ENCODE measurements at regions not wholly inside any gene's neighbourhood (a gene's known extent, or its start where the extent isn't known, plus 50 kb on each side); places are given as distances from the start of the nearest gene placed in this dataset.
"Not testable (repeated sequence)": the region's sequence is repeated elsewhere in the genome, so short reads cannot be mapped to it uniquely, and the experiment has no call there.

DNA sequence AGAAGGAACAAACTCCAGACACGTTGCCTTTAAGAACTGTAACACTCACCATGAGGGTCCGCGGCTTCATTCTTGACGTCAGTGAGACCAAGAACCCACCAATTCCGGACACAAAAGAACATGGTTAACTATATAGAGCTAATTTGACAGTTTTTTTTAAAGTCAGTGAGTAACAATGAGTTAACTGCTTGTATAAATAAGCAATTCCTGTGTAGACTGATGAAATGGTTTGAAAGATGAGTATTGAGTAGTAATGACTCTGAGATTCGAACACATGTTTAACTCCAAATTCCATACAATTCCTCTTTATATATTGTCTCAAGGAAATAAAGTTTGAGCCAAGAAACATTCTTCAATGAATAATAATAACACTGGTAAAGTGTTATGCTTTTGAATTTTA is 478.0 kb downstream of the MMUT start:
- TF ChIP-seq, protein P1, sequence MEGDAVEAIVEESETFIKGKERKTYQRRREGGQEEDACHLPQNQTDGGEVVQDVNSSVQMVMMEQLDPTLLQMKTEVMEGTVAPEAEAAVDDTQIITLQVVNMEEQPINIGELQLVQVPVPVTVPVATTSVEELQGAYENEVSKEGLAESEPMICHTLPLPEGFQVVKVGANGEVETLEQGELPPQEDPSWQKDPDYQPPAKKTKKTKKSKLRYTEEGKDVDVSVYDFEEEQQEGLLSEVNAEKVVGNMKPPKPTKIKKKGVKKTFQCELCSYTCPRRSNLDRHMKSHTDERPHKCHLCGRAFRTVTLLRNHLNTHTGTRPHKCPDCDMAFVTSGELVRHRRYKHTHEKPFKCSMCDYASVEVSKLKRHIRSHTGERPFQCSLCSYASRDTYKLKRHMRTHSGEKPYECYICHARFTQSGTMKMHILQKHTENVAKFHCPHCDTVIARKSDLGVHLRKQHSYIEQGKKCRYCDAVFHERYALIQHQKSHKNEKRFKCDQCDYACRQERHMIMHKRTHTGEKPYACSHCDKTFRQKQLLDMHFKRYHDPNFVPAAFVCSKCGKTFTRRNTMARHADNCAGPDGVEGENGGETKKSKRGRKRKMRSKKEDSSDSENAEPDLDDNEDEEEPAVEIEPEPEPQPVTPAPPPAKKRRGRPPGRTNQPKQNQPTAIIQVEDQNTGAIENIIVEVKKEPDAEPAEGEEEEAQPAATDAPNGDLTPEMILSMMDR (IDR thresholded peaks at IDR 0.05): no peak
- DNase-seq: no peak
- Histone ChIP-seq H3K9me3 (no peaks in the 10 kb centered on the region), H3K36me3 (no peaks in the 10 kb centered on the region), H3K4me1 (no peaks in the 10 kb centered on the region), H3K4me3 (no peak overlapping the region), H3K27ac (no peak overlapping the region), H3K27me3 (no peaks in the 10 kb centered on the region)
- intact Hi-C loops (cut with DNase I; ENCODE audit: low total_unique reads): no loop called here

DNA sequence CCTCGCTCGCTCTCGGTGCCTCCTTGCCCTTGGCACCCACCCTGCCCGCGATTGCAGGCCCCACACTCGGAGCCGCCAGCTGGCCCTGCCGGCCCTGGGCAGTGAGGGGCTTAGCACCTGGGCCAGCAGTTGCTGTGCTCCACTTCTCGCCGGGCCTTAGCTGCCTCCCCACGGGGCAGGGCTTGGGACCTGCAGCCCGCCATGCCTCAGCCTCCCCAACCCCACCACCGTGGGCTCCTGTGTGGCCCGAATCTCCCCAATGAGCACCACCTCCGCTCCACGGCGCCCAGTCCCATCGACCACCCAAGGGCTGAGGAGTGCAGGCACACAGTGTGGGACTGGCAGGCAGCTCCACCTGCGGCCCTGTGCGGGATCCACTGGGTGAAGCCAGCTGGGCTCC is 479.1 kb downstream of the MMUT start:
- DNase-seq; intact Hi-C loops (cut with DNase I; ENCODE audit: low total_unique reads); H3K4me3 ChIP-seq; H3K4me1 ChIP-seq; H3K9me3 ChIP-seq; H3K27ac ChIP-seq; H3K27me3 ChIP-seq; H3K36me3 ChIP-seq: not testable (repeated sequence)

DNA sequence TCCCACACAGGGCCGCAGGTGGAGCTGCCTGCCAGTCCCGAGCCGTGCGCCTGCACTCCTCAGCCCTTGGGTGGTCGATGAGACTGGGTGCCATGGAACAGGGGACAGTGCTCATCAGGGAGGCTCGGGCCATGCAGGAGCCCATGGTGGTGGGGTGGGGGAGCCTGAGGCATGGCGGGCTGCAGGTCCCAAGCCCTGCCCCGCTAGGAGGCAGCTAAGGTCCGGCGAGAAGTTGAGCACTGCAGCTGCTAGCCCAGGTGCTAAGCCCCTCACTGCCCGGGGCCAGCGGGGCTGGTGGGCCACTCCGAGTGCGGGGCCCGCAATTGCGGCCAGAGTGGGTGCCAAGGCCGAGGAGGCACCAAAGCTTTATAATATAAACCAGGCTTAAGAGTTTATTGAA is 479.7 kb downstream of the MMUT start:
- TF ChIP-seq, protein P1 (IDR thresholded peaks at IDR 0.05): no peak
- no peak for DNase-seq
- Histone ChIP-seq H3K4me3 (no peak overlapping the region), H3K27me3 (no peaks in the 10 kb centered on the region), H3K36me3 (no peaks in the 10 kb centered on the region), H3K27ac (no peak overlapping the region), H3K4me1 (no peaks in the 10 kb centered on the region), H3K9me3 (no peaks in the 10 kb centered on the region)
- intact Hi-C loops (cut with DNase I; ENCODE audit: low total_unique reads): no loop called here

DNA sequence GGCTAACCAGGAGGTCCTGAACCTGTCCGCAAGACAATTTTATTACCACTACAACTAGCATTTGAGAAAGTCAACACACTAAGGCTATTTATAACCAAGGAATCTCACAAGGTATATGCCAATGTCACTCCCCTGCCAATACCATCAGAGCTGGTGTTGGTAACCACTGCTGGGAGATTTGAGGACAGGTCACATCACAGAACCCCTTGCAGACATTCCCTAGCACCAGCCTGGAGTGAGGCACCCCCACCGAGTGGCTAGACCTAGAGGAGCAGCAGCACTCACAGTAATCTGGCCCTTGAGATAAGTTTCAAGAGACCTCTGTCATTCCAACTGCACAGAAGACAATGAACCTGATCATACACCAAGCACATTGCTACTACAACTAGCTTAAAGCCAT is 483.2 kb downstream of the MMUT start:
- DNase-seq: no peak
- TF ChIP-seq, protein P1 (IDR thresholded peaks at IDR 0.05): no peak
- Histone ChIP-seq H3K27ac (no peak overlapping the region), H3K4me1 (no peaks in the 10 kb centered on the region), H3K4me3 (no peak overlapping the region), H3K27me3 (no peaks in the 10 kb centered on the region), H3K9me3 (no peaks in the 10 kb centered on the region), H3K36me3 (no peaks in the 10 kb centered on the region)
- intact Hi-C loops (cut with DNase I; ENCODE audit: low total_unique reads): no loop called here

DNA sequence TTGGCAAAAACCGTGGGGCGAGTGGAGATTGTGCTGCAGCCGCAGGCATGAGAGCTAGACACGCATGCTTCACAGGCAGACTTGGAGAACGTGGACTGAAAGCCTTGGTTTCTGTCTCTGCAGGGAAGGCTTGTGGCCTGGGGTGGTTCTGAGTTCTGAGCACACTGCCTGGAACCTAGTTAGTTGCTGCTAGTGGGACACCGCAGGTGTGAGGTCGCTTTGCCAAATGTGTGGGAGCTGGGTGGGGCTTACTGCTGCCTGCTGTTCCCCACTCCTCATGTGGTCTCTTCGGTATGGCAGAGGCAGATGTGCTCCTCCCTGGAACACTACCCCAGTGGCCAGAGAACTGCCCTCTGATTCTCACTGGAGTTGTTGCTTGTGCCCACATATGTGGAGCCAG is 484.0 kb downstream of the MMUT start:
- DNase-seq: no peak
- Histone ChIP-seq H3K4me3 (no peak overlapping the region), H3K27me3 (no peaks in the 10 kb centered on the region), H3K36me3 (no peaks in the 10 kb centered on the region), H3K9me3 (no peaks in the 10 kb centered on the region), H3K4me1 (no peaks in the 10 kb centered on the region), H3K27ac (no peak overlapping the region)
- TF ChIP-seq, protein P1 (IDR thresholded peaks at IDR 0.05): no peak
- intact Hi-C loops (cut with DNase I; ENCODE audit: low total_unique reads): no loop called here

DNA sequence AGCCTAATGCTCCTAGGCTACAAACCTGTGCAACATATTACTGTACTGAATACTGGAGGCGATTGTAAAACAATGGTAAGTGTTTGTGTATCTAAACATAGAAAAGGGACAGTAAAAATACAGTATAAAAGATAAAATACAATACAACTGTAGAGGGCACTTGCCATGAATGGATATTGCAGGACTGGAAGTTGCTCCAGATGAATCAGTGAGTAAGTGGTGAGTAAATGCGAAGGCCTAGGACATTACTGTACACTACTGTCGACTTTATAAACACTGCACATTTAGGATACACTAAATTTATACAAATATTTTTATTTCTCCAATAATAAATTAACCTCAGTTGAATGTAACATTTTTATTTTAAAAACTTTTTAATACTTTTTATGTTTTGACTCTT is 485.0 kb downstream of the MMUT start:
- intact Hi-C loops (cut with DNase I; ENCODE audit: low total_unique reads): no loop called here
- H3K4me1 ChIP-seq: no peaks in the 10 kb centered on the region
- H3K36me3 ChIP-seq: no peaks in the 10 kb centered on the region
- TF ChIP-seq, protein P1 (IDR thresholded peaks at IDR 0.05): no peak
- DNase-seq: no peak
- H3K4me3 ChIP-seq: no peak overlapping the region
- H3K27me3 ChIP-seq: no peaks in the 10 kb centered on the region
- no peaks in the 10 kb centered on the region for H3K9me3 ChIP-seq
- no peak overlapping the region for H3K27ac ChIP-seq
